Stimulated activated naive B cell treated with anti-CD40 and anti-IgM and Interleukin-4, amounts not matched to agents 10 μg/mL and 1 μg/mL and 100 μg/mL, for 72 hours (primary cell): ENCODE measurements at regions not wholly inside any gene's neighbourhood (a gene's known extent, or its start where the extent isn't known, plus 50 kb on each side); places are given as distances from the start of the nearest gene placed in this dataset.
"Not testable (repeated sequence)": the region's sequence is repeated elsewhere in the genome, so short reads cannot be mapped to it uniquely, and the experiment has no call there.

Experiments used
- ATAC-seq, 2 donors: fragments of 150-1000 bp; cut with Tn5 transposase; replicated peaks; 2 replicates each; pipeline ENCODE4 v1.10.0; 2021; ENCODE audit warnings: moderate library complexity in 1 of 2
- DNase-seq: peaks from one replicate; pipeline ENCODE4 v3.0.0; 2021
- H3K27ac Mint-ChIP-seq: one replicate; pipeline ENCODE4 v1.8.0; 2022; ENCODE audit warnings: mild to moderate bottlenecking, mixed read lengths
- H3K27me3 Mint-ChIP-seq, 2 donors: one replicate each; pipeline ENCODE4 v1.8.0; 2022; ENCODE audit warnings: mixed read lengths in 2 of 2
- H3K36me3 Mint-ChIP-seq, 2 donors: one replicate each; pipeline ENCODE4 v1.8.0; 2022; ENCODE audit warnings: mixed read lengths in 2 of 2, mild to moderate bottlenecking in 1 of 2
- H3K4me1 Mint-ChIP-seq, 2 donors: one replicate each; pipeline ENCODE4 v1.8.0; 2022; ENCODE audit warnings: mixed read lengths in 2 of 2, mild to moderate bottlenecking in 1 of 2
- H3K4me3 Mint-ChIP-seq, 2 donors: one replicate each; pipeline ENCODE4 v1.8.0; 2022; ENCODE audit warnings: mild to moderate bottlenecking in 2 of 2, mixed read lengths in 2 of 2, moderate library complexity in 1 of 2
- H3K9me3 Mint-ChIP-seq, 2 donors: one replicate each; pipeline ENCODE4 v1.8.0; 2022; ENCODE audit warnings: mixed read lengths in 2 of 2, mild to moderate bottlenecking in 1 of 2

GRCh38 chr4:134072137-134072536, 129.5 kb downstream of the PABPC4L start:
- no peaks in the 10 kb centered on the region for H3K4me1 Mint-ChIP-seq

GRCh38 chr4:134070174-134070573, 131.4 kb downstream of the PABPC4L start:
- H3K27me3 Mint-ChIP-seq: no peaks in the 10 kb centered on the region
- no peak overlapping the region for H3K27ac Mint-ChIP-seq
- H3K4me3 Mint-ChIP-seq: no peak overlapping the region
- ATAC-seq (no peak), DNase-seq (no peak)
- no peaks in the 10 kb centered on the region for H3K36me3 Mint-ChIP-seq
- no peaks in the 10 kb centered on the region for H3K4me1 Mint-ChIP-seq
- peaks cover 3 to 5% of the 10 kb centered on the region in 2 donors for H3K9me3 Mint-ChIP-seq

More at GRCh38 chr4:134072137-134072536, 129.5 kb downstream of the PABPC4L start:
- Mint-ChIP-seq H3K9me3 (peaks cover 3% of the 10 kb centered on the region in 2 donors), H3K27ac (no peak overlapping the region), H3K4me3 (no peak overlapping the region), H3K27me3 (no peaks in the 10 kb centered on the region), H3K36me3 (no peaks in the 10 kb centered on the region)
- no peak for ATAC-seq
- no peak for DNase-seq

DNA sequence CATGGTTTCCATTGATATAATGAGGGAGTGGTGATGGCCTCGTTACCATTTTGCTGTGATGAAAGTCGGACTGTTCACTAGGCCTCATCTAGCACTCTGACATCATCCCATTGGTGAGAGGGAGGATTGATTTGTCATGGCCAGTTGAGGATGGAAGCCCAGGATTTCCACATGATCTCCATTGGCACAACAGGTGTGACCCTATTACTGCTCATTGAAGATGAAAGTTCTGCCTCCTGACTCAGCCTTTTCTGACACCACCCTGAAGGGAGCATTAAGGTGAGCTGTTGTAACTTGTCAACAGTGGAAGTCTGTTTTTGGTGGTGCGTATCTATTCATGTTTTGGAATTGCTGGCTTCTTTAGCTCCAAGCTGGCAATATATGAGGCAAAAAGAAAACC, 144.2 kb downstream of the PABPC4L start:
- no peak for DNase-seq
- Mint-ChIP-seq H3K27ac (no peak overlapping the region), H3K4me3 (no peak overlapping the region), H3K9me3 (no peaks in the 10 kb centered on the region), H3K4me1 (no peaks in the 10 kb centered on the region), H3K36me3 (no peaks in the 10 kb centered on the region), H3K27me3 (no peaks in the 10 kb centered on the region)
- no peak for ATAC-seq

GRCh38 chr4:134046221-134046620, 155.4 kb downstream of the PABPC4L start:
- not testable (repeated sequence) for H3K36me3 Mint-ChIP-seq, H3K27me3 Mint-ChIP-seq, H3K27ac Mint-ChIP-seq, ATAC-seq, H3K4me1 Mint-ChIP-seq, DNase-seq, H3K9me3 Mint-ChIP-seq, H3K4me3 Mint-ChIP-seq

DNA sequence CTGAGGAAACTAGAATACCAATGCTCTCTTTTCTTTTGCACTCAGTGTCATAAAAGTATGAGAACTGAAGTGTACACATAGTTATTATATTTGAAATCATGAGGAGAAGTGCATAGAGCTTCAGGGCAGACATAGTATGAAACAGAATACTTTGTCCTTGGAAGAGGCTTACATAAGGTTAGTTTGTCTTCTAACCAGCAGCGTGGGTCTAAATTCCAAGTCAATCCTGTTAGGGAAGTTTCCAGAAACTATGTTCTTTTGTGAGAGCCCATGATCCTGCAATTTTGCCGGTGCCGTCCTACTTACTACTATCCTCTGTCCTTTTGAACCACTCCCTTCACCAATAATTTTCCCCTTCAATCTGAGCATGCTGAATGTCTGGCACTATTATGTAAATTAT, 156.2 kb downstream of the PABPC4L start:
- ATAC-seq: no peak
- no peaks in the 10 kb centered on the region for H3K27me3 Mint-ChIP-seq

DNA sequence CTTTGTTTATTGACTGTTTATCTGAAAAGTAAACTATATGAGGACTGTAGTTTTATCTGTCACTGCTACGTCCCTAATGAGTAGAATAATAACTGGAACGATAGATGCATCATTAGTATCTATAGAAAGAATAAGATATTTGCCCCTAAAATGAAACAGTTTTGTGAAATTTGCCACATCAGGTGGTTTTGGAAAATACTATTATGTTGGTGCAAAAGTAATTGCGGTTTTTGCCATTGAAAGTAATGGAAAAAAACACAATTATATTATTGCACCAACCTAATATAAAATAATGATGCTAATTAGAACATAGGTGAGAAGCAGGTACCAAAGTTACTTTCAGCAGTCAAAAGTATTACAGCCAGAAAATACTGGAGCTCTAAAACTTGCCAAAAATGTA, 158.3 kb downstream of the PABPC4L start:
- Mint-ChIP-seq H3K27ac (no peak overlapping the region), H3K4me3 (no peak overlapping the region), H3K4me1 (no peaks in the 10 kb centered on the region), H3K27me3 (no peaks in the 10 kb centered on the region), H3K9me3 (peaks cover 0 to 4% of the 10 kb centered on the region in 2 donors), H3K36me3 (no peaks in the 10 kb centered on the region)
- ATAC-seq (no peak), DNase-seq (no peak)

More for the DNA sequence above, 156.2 kb downstream of the PABPC4L start:
- Mint-ChIP-seq H3K4me3 (no peak overlapping the region), H3K36me3 (no peaks in the 10 kb centered on the region), H3K9me3 (no peaks in the 10 kb centered on the region), H3K4me1 (no peaks in the 10 kb centered on the region), H3K27ac (no peak overlapping the region)
- no peak for DNase-seq

DNA sequence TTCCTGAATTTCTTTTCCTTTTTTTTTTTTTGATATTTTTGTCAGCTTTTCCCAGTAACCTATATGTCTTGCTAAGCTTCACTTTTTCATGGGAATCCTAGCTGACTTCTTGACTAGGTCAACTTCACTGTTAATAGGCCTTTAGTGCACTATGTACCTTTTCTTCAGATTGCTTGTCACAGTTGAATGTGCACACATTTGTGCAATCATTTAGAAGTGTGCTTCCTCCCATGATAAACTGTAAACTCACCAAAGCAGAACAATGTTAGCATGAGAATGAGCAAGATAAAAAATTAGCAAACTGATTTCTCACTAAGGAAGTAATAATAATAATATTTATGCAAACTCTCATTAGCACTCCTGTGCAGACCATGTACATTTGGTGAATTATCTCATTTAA, 173.2 kb downstream of the PABPC4L start:
- Mint-ChIP-seq H3K4me1 (no peaks in the 10 kb centered on the region), H3K27me3 (no peaks in the 10 kb centered on the region), H3K9me3 (no peaks in the 10 kb centered on the region), H3K4me3 (no peak overlapping the region), H3K27ac (no peak overlapping the region), H3K36me3 (no peaks in the 10 kb centered on the region)
- DNase-seq (no peak), ATAC-seq (no peak)

GRCh38 chr4:134027931-134028330, 173.7 kb downstream of the PABPC4L start:
- DNase-seq (no peak), ATAC-seq (no peak)
- Mint-ChIP-seq H3K27ac (no peak overlapping the region), H3K9me3 (no peaks in the 10 kb centered on the region), H3K4me1 (no peaks in the 10 kb centered on the region), H3K4me3 (no peak overlapping the region), H3K27me3 (no peaks in the 10 kb centered on the region), H3K36me3 (no peaks in the 10 kb centered on the region)

- no peak overlapping the region for H3K27ac Mint-ChIP-seq
- H3K4me3 Mint-ChIP-seq: no peak overlapping the region
- DNase-seq (no peak), ATAC-seq (no peak)
- H3K9me3 Mint-ChIP-seq: no peaks in the 10 kb centered on the region
- H3K36me3 Mint-ChIP-seq: no peaks in the 10 kb centered on the region
- no peaks in the 10 kb centered on the region for H3K27me3 Mint-ChIP-seq
- no peaks in the 10 kb centered on the region for H3K4me1 Mint-ChIP-seq
Measured at GRCh38 chr4:134024251-134024650, 177.3 kb downstream of the PABPC4L start.

- Mint-ChIP-seq H3K27ac (no peak overlapping the region), H3K36me3 (no peaks in the 10 kb centered on the region), H3K4me1 (no peaks in the 10 kb centered on the region), H3K27me3 (no peaks in the 10 kb centered on the region), H3K9me3 (no peaks in the 10 kb centered on the region), H3K4me3 (no peak overlapping the region)
- DNase-seq: no peak
- no peak for ATAC-seq
Measured at GRCh38 chr4:134019657-134020056, 181.9 kb downstream of the PABPC4L start.

DNA sequence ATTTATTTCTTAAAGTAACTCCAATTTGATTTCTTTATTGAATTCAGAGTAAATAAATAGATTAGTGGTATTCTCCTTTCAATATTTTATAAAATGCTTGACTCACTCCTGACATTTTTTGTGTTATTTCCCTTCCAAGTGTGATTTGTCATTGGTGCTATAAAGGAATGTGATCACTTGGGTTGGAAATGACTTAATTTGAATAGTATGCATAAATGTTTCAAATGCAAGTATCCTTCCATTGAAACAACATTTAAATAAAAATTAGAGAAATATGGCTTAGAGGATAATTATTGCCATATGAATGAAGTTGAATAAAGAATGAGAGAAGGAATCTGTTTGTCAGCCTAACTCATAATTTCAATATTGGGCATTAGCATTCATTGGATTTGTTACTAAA, 182.7 kb downstream of the PABPC4L start:
- Mint-ChIP-seq H3K36me3 (no peaks in the 10 kb centered on the region), H3K4me1 (no peaks in the 10 kb centered on the region), H3K4me3 (no peak overlapping the region), H3K9me3 (peaks cover 5% of the 10 kb centered on the region in 2 donors), H3K27me3 (no peaks in the 10 kb centered on the region), H3K27ac (no peak overlapping the region)
- DNase-seq (no peak), ATAC-seq (no peak)

DNA sequence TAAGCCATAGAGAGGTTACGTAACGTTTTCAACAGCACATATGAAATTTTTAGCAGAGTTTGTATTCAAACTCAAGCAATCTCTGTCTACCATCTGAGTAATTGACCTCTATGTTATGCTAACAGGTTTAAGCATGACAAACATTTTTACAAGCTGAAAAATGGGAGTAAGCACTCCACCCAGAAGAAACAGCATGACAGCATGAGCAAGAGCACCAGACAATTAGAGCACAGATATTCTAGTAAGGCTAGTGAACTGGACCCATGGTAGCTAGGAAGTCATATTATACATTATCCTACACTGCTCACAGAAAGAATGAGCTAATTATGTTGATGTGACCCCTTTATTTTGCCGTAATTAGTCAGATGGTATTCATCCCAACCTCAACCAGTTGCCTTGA, 200.5 kb downstream of the PABPC4L start:
- Mint-ChIP-seq H3K9me3 (peaks cover 0 to 4% of the 10 kb centered on the region in 2 donors), H3K27ac (no peak overlapping the region), H3K4me3 (no peak overlapping the region), H3K27me3 (no peaks in the 10 kb centered on the region), H3K4me1 (no peaks in the 10 kb centered on the region), H3K36me3 (no peaks in the 10 kb centered on the region)
- ATAC-seq (no peak), DNase-seq (no peak)

DNA sequence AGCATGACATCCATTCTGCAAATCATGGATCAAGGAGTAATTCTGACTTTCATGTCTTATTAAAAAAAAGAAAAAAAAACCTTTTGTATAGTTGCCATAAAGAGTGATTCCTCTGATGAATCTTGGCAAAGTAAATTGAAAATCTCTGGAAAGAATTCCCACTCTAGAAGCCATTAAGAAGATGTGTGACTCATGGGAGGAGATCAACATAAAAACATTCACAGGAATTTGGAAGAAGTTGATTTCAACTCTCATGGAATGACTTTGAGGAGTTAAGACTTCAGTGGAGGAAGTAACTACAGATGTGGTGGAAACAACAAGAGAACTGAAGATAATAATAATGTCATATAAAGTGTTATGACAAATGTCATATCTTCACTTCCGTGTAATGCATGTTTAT, 204.2 kb downstream of the PABPC4L start:
- peaks cover 3 to 9% of the 10 kb centered on the region in 2 donors for H3K9me3 Mint-ChIP-seq
- H3K4me3 Mint-ChIP-seq: no peak overlapping the region

GRCh38 chr4:133996431-133997121, 205.0 kb downstream of the PABPC4L start:
- DNase-seq: no peak

More for the DNA sequence above, 204.2 kb downstream of the PABPC4L start:
- no peak overlapping the region for H3K27ac Mint-ChIP-seq
- H3K4me1 Mint-ChIP-seq: no peaks in the 10 kb centered on the region
- H3K27me3 Mint-ChIP-seq: no peaks in the 10 kb centered on the region
- ATAC-seq (no peak), DNase-seq (no peak)
- no peaks in the 10 kb centered on the region for H3K36me3 Mint-ChIP-seq

GRCh38 chr4:133995243-133995960, 206.2 kb downstream of the PABPC4L start:
- no peaks in the 10 kb centered on the region for H3K4me1 Mint-ChIP-seq
- DNase-seq (no peak), ATAC-seq (no peak)
- H3K27me3 Mint-ChIP-seq: no peaks in the 10 kb centered on the region
- H3K9me3 Mint-ChIP-seq: peaks cover 7 to 12% of the 10 kb centered on the region in 2 donors
- no peak overlapping the region for H3K4me3 Mint-ChIP-seq
- H3K36me3 Mint-ChIP-seq: no peaks in the 10 kb centered on the region
- H3K27ac Mint-ChIP-seq: no peak overlapping the region

More at GRCh38 chr4:133996431-133997121, 205.0 kb downstream of the PABPC4L start:
- Mint-ChIP-seq H3K4me3 (no peak overlapping the region), H3K4me1 (no peaks in the 10 kb centered on the region), H3K9me3 (peaks cover 3 to 9% of the 10 kb centered on the region in 2 donors), H3K27ac (no peak overlapping the region), H3K36me3 (no peaks in the 10 kb centered on the region), H3K27me3 (no peaks in the 10 kb centered on the region)
- ATAC-seq: no peak
